CD4-positive, alpha-beta memory T cell (primary cell): ENCODE measurements at regions not wholly inside any gene's neighbourhood (a gene's known extent, or its start where the extent isn't known, plus 50 kb on each side); places are given as distances from the start of the nearest gene placed in this dataset.

Experiments
- CTCF ChIA-PET: fragments of 350-600 bp; sonication (Branson Sonifier 250); formaldehyde crosslinking; loops from one replicate; lab custom pipeline; 2021; ENCODE audit warnings: inconsistent platforms; ENCODE audit not compliant: partially characterized antibody; lab: Charles Lee
- POLR2A ChIA-PET: fragments of 350-600 bp; sonication (Branson Sonifier 250); formaldehyde crosslinking; loops from one replicate; lab custom pipeline; 2021; ENCODE audit not compliant: partially characterized antibody; lab: Charles Lee
- DNase-seq, 5 donors: peaks; one replicate each; pipeline versions ENCODE4 v3.0.0 to v3.0.0-alpha.2; 2020 to 2022; ENCODE audit warnings: mixed read lengths in 1 of 5
- H3K27ac ChIP-seq: one replicate; pipeline ENCODE4 v1.7.0; 2013; ENCODE audit warnings: low read depth, low read length
- H3K27me3 ChIP-seq: 2 replicates; pipeline ENCODE4 v1.7.0; 2013; ENCODE audit warnings: mild to moderate bottlenecking, low read length, moderate library complexity; ENCODE audit not compliant: insufficient read depth
- H3K36me3 ChIP-seq: 2 replicates; pipeline ENCODE4 v1.7.0; 2013; ENCODE audit warnings: mild to moderate bottlenecking, low read length, moderate library complexity; ENCODE audit not compliant: insufficient read depth
- H3K4me1 ChIP-seq: 2 replicates; pipeline ENCODE4 v1.7.0; 2013; ENCODE audit warnings: mild to moderate bottlenecking, low read length, moderate library complexity; ENCODE audit not compliant: insufficient read depth
- H3K4me3 ChIP-seq, 2 donors: one replicate each; pipeline ENCODE4 v1.7.0; 2013; ENCODE audit warnings: low read length in 2 of 2, mild to moderate bottlenecking in 1 of 2
- H3K9me3 ChIP-seq, 2 donors: one replicate each; pipeline ENCODE4 v1.7.0; 2013; ENCODE audit warnings: low read length in 2 of 2, control low read depth in 1 of 2; ENCODE audit not compliant: control insufficient read depth in 1 of 2
- H3K27ac Mint-ChIP-seq, 7 donors: one replicate each; pipeline ENCODE4 v1.8.0; 2020 to 2021; ENCODE audit warnings: mixed read lengths in 7 of 7, mild to moderate bottlenecking in 6 of 7, inconsistent platforms in 3 of 7, moderate library complexity in 3 of 7
- H3K27me3 Mint-ChIP-seq, 2 donors: one replicate each; pipeline ENCODE4 v1.8.0; 2020 to 2021; ENCODE audit warnings: mixed read lengths in 2 of 2
- H3K36me3 Mint-ChIP-seq, 2 donors: one replicate each; pipeline ENCODE4 v1.8.0; 2020 to 2021; ENCODE audit warnings: mixed read lengths in 2 of 2, inconsistent platforms in 1 of 2, mild to moderate bottlenecking in 1 of 2
- H3K4me1 Mint-ChIP-seq, 4 donors: one replicate each; pipeline ENCODE4 v1.8.0; 2020 to 2021; ENCODE audit warnings: mixed read lengths in 4 of 4, mild to moderate bottlenecking in 1 of 4
- H3K4me3 Mint-ChIP-seq, 8 donors: one replicate each; pipeline ENCODE4 v1.8.0; 2020 to 2021; ENCODE audit warnings: mixed read lengths in 8 of 8, mild to moderate bottlenecking in 7 of 8, moderate library complexity in 6 of 8, inconsistent platforms in 3 of 8
- H3K9me3 Mint-ChIP-seq, 8 donors: one replicate each; pipeline ENCODE4 v1.8.0; 2020 to 2021; ENCODE audit warnings: mixed read lengths in 8 of 8, mild to moderate bottlenecking in 5 of 8, inconsistent platforms in 3 of 8, moderate library complexity in 1 of 8
- intact Hi-C: fragments of 100-400 bp; cut with micrococcal nuclease; formaldehyde crosslinking; loops from one replicate; pipeline ENCODE4 v1.15.1; 2023

DNA sequence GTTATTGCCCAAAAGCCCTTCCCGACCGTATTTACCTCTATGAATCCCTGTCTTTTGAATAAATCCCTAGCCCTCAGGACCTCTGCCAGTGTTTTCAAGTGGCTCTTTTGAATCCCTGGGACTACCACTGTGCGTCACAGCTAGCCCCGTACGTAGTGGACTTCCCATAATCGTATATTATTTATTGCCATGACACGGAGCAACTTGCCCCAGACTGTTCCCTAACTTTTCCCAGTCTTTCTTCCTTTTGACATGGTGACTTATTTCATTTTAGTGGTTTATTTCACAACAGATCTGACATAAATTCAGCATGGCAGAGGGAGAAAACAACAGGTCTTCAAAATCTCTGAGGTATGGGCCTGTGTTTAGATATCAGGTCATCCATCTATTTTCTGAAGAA lies 318.6 kb upstream of the KLF6 start:
- Histone ChIP-seq H3K9me3 (no peaks in the 10 kb centered on the region), H3K27me3 (no peaks in the 10 kb centered on the region), H3K27ac (no peak overlapping the region), H3K4me1 (no peaks in the 10 kb centered on the region), H3K36me3 (no peaks in the 10 kb centered on the region), H3K4me3 (no peak overlapping the region)
- H3K4me1 Mint-ChIP-seq: peaks cover 5 to 17% (median 9%) of the 10 kb centered on the region in 4 donors
- no peaks in the 10 kb centered on the region for H3K36me3 Mint-ChIP-seq
- H3K27me3 Mint-ChIP-seq: no peaks in the 10 kb centered on the region
- POLR2A ChIA-PET: interaction anchor here (0.8 kb wide), 1 partner anchor 10 kb away, joined by 3 read pairs; no protein-coding TSS in a partner anchor
- intact Hi-C loops: no loop called here
- DNase-seq: no peak
- H3K9me3 Mint-ChIP-seq: no peaks in the 10 kb centered on the region
- CTCF ChIA-PET: no interaction called here
- H3K4me3 Mint-ChIP-seq: no peak overlapping the region
- H3K27ac Mint-ChIP-seq: no peak overlapping the region

DNA sequence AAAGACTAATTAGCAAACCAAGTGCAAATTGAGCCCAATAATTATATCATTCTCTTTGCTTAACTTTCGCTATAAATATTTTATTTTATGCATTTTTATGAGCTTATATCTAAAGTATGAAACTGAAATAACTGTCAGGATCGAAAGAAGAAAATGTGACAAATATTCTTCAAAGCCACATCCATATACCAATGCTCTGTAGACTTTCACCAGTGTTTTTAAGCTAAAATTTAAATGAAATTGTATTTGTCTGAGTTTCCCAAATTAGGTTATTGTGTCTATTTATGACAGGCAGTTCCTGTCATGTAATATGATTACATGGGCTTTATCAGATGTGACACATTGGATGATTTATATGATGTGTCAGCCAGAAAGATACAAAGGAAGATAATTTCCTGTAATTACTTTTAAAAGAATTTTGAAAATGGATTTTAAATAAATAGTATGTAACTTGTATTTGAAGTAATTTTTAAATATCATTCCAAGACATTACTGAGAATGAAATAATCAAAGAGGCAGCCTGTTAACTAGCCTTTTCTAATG lies 317.9 kb upstream of the KLF6 start:
- no peaks in the 10 kb centered on the region for H3K36me3 Mint-ChIP-seq
- Histone ChIP-seq H3K36me3 (no peaks in the 10 kb centered on the region), H3K4me1 (no peaks in the 10 kb centered on the region), H3K27ac (no peak overlapping the region), H3K4me3 (no peak overlapping the region), H3K27me3 (no peaks in the 10 kb centered on the region), H3K9me3 (no peaks in the 10 kb centered on the region)
- H3K9me3 Mint-ChIP-seq: no peaks in the 10 kb centered on the region
- ChIA-PET POLR2A (interaction anchor here (0.7 kb wide), 1 partner anchor 23 kb away, joined by 4 read pairs; no protein-coding TSS in a partner anchor), CTCF (no interaction called here)
- H3K4me3 Mint-ChIP-seq: no peak overlapping the region
- no peaks in the 10 kb centered on the region for H3K27me3 Mint-ChIP-seq
- peaks cover 5 to 17% (median 8%) of the 10 kb centered on the region in 4 donors for H3K4me1 Mint-ChIP-seq
- no peak for DNase-seq
- intact Hi-C loops: no loop called here
- H3K27ac Mint-ChIP-seq: no peak overlapping the region

GRCh38 chr10:4101918-4102654 lies 317.1 kb upstream of the KLF6 start:
- H3K4me3 ChIP-seq: no peak overlapping the region
- H3K9me3 Mint-ChIP-seq: no peaks in the 10 kb centered on the region
- ChIA-PET CTCF (no interaction called here), POLR2A (interaction anchor here (0.7 kb wide), 1 partner anchor 22 kb away, joined by 4 read pairs; no protein-coding TSS in a partner anchor)
- no peak for DNase-seq
- H3K27me3 Mint-ChIP-seq: no peaks in the 10 kb centered on the region
- H3K36me3 Mint-ChIP-seq: no peaks in the 10 kb centered on the region
- intact Hi-C loops: no loop called here
- H3K27me3 ChIP-seq: no peaks in the 10 kb centered on the region
- no peak overlapping the region for H3K27ac ChIP-seq
- H3K4me1 Mint-ChIP-seq: peaks cover 5 to 17% (median 6%) of the 10 kb centered on the region in 4 donors
- no peaks in the 10 kb centered on the region for H3K4me1 ChIP-seq
- no peak overlapping the region for H3K4me3 Mint-ChIP-seq
- peak overlapping the region in 1 of 7 donors; percentile 13 for H3K27ac Mint-ChIP-seq
- H3K36me3 ChIP-seq: no peaks in the 10 kb centered on the region
- H3K9me3 ChIP-seq: no peaks in the 10 kb centered on the region

GRCh38 chr10:4100380-4100779 lies 315.4 kb upstream of the KLF6 start:
- no peaks in the 10 kb centered on the region for H3K36me3 ChIP-seq
- no peaks in the 10 kb centered on the region for H3K27me3 ChIP-seq
- H3K9me3 ChIP-seq: no peaks in the 10 kb centered on the region
- H3K4me3 Mint-ChIP-seq: no peak overlapping the region
- H3K4me3 ChIP-seq: no peak overlapping the region
- peaks cover 5 to 17% (median 6%) of the 10 kb centered on the region in 4 donors for H3K4me1 Mint-ChIP-seq
- ChIA-PET CTCF (no interaction called here), POLR2A (no interaction called here)
- H3K36me3 Mint-ChIP-seq: no peaks in the 10 kb centered on the region
- peak overlapping the region in 1 of 7 donors; percentile 16 for H3K27ac Mint-ChIP-seq
- no peaks in the 10 kb centered on the region for H3K27me3 Mint-ChIP-seq
- no peaks in the 10 kb centered on the region for H3K9me3 Mint-ChIP-seq
- intact Hi-C loops: no loop called here
- DNase-seq: no peak
- H3K4me1 ChIP-seq: no peaks in the 10 kb centered on the region
- no peak overlapping the region for H3K27ac ChIP-seq

GRCh38 chr10:4099202-4099601 lies 314.2 kb upstream of the KLF6 start:
- H3K36me3 ChIP-seq: no peaks in the 10 kb centered on the region
- ChIA-PET POLR2A (no interaction called here), CTCF (no interaction called here)
- no peaks in the 10 kb centered on the region for H3K27me3 ChIP-seq
- intact Hi-C loops: no loop called here
- Mint-ChIP-seq H3K36me3 (no peaks in the 10 kb centered on the region), H3K9me3 (no peaks in the 10 kb centered on the region), H3K27ac (no peak overlapping the region), H3K4me1 (peaks cover 5 to 17% (median 6%) of the 10 kb centered on the region in 4 donors), H3K27me3 (no peaks in the 10 kb centered on the region), H3K4me3 (no peak overlapping the region)
- no peak overlapping the region for H3K27ac ChIP-seq
- no peaks in the 10 kb centered on the region for H3K4me1 ChIP-seq
- no peak for DNase-seq
- H3K9me3 ChIP-seq: no peaks in the 10 kb centered on the region
- no peak overlapping the region for H3K4me3 ChIP-seq

GRCh38 chr10:4095166-4095917 lies 310.3 kb upstream of the KLF6 start:
- Histone ChIP-seq H3K27me3 (no peaks in the 10 kb centered on the region), H3K9me3 (no peaks in the 10 kb centered on the region), H3K27ac (no peak overlapping the region), H3K4me3 (no peak overlapping the region), H3K4me1 (no peaks in the 10 kb centered on the region), H3K36me3 (no peaks in the 10 kb centered on the region)
- Mint-ChIP-seq H3K4me1 (peaks cover 0 to 2% (median 1%) of the 10 kb centered on the region in 4 donors), H3K27me3 (no peaks in the 10 kb centered on the region), H3K27ac (no peak overlapping the region), H3K4me3 (no peak overlapping the region), H3K9me3 (no peaks in the 10 kb centered on the region), H3K36me3 (no peaks in the 10 kb centered on the region)
- ChIA-PET POLR2A (no interaction called here), CTCF (interaction anchor here (1.0 kb wide), 1 partner anchor 135 kb away, joined by 3 read pairs; no protein-coding TSS in a partner anchor)
- intact Hi-C loops: no loop called here
- no peak for DNase-seq

- ChIA-PET CTCF (interaction anchor here (1.0 kb wide), 1 partner anchor 134 kb away, joined by 3 read pairs; no protein-coding TSS in a partner anchor), POLR2A (no interaction called here)
- no peaks in the 10 kb centered on the region for H3K36me3 ChIP-seq
Measured at GRCh38 chr10:4094751-4095150, 309.7 kb upstream of the KLF6 start.

More at GRCh38 chr10:4094751-4095150, 309.7 kb upstream of the KLF6 start:
- DNase-seq: no peak
- intact Hi-C loops: no loop called here
- Mint-ChIP-seq H3K4me1 (peaks cover 0 to 1% (median 0%) of the 10 kb centered on the region in 4 donors), H3K27ac (no peak overlapping the region), H3K36me3 (no peaks in the 10 kb centered on the region), H3K9me3 (no peaks in the 10 kb centered on the region), H3K27me3 (no peaks in the 10 kb centered on the region), H3K4me3 (no peak overlapping the region)
- no peaks in the 10 kb centered on the region for H3K4me1 ChIP-seq
- H3K27ac ChIP-seq: no peak overlapping the region
- no peaks in the 10 kb centered on the region for H3K9me3 ChIP-seq
- no peaks in the 10 kb centered on the region for H3K27me3 ChIP-seq
- no peak overlapping the region for H3K4me3 ChIP-seq
